Transverse colon (tissue), 4 donors: ENCODE measurements at regions not wholly inside any gene's neighbourhood (a gene's known extent, or its start where the extent isn't known, plus 50 kb on each side); places are given as distances from the start of the nearest gene placed in this dataset.

ENCODE experiments used
- DNase-seq: peaks from one replicate; pipeline ENCODE4 v3.0.0-alpha.2; 2019
- H3K27ac ChIP-seq, 4 donors: fragments of 200-600 bp; sonication (generic); 2 replicates each; pipeline ENCODE4 v1.5.1; 2016 to 2018; ENCODE audit warnings: inconsistent platforms in 4 of 4
- H3K27me3 ChIP-seq: fragments of 200-600 bp; sonication (generic); 2 replicates; pipeline ENCODE4 v1.5.1; 2017; ENCODE audit warnings: inconsistent platforms
- H3K36me3 ChIP-seq, 4 donors: fragments of 200-600 bp; sonication (generic); 2 replicates each; pipeline ENCODE4 v1.5.1; 2017 to 2019; ENCODE audit warnings: inconsistent platforms in 4 of 4
- H3K4me1 ChIP-seq, 4 donors: fragments of 200-600 bp; sonication (generic); 2 replicates each; pipeline ENCODE4 v1.5.1; 2017 to 2020; ENCODE audit warnings: inconsistent platforms in 4 of 4
- H3K4me3 ChIP-seq, 4 donors: fragments of 200-600 bp; sonication (generic); 1 replicate in 1 of 4; 2 replicates in 3 of 4; pipeline versions ENCODE4 v1.5.1 to v1.6.1; 2017 to 2019; ENCODE audit warnings: inconsistent platforms in 4 of 4
- H3K9me3 ChIP-seq, 2 donors: fragments of 200-600 bp; sonication (generic); 2 replicates each; pipeline ENCODE4 v1.5.1; 2017 to 2019; ENCODE audit warnings: inconsistent platforms in 2 of 2
- EP300 ChIP-seq: sonication (generic); formaldehyde crosslinking; IDR thresholded peaks from one replicate; pipeline ENCODE4 v1.6.1; 2017; ENCODE audit warnings: antibody characterized with exemption, low read depth
- POLR2A ChIP-seq: fragments of 450-650 bp; IDR thresholded peaks from one replicate; pipeline ENCODE4 v1.6.1; 2016; ENCODE audit warnings: antibody characterized with exemption, mild to moderate bottlenecking, moderate library complexity
- POLR2AphosphoS5 ChIP-seq, 3 donors: sonication (generic); formaldehyde crosslinking; IDR thresholded peaks; one replicate each; pipeline ENCODE4 v1.6.1; 2016; ENCODE audit warnings: antibody characterized with exemption in 3 of 3
- WGBS, 2 donors: methylation state at CpG; one replicate each; pipeline ENCODE4 v1.1.5; 2018; ENCODE audit warnings: low coverage in 1 of 2; 5-methylcytosine and 5-hydroxymethylcytosine counted together
- in situ Hi-C, 4 donors: fragments of 200-750 bp; cut with MboI; loops; one replicate each; pipeline versions ENCODE4 v1.15.0 to v1.15.1; 2017; ENCODE audit warnings: low sequenced_read_pairs in 3 of 4, low pct_ligation_motif_present in 1 of 4, low pct_unique_long_range_greater_than_20kb in 1 of 4
- intact Hi-C: fragments of 100-400 bp; cut with DNase I; formaldehyde crosslinking; loops from one replicate; pipeline ENCODE4 v1.15.1; 2023; ENCODE audit warnings: low total_unique reads
- TF ChIP-seq, protein P1 (sequence below), 5 experiments: fragments of 200-600 bp in 3 of 5; fragments of 450-650 bp in 2 of 5; sonication (generic) in 3 of 5; IDR thresholded peaks; 1 replicate in 2 of 5; 2 replicates in 3 of 5; pipeline ENCODE4 v1.5.1; 2016 to 2017; ENCODE audit warnings: antibody characterized with exemption in 5 of 5, inconsistent platforms in 3 of 5, mild to moderate bottlenecking in 2 of 5, moderate library complexity in 1 of 5

DNA sequence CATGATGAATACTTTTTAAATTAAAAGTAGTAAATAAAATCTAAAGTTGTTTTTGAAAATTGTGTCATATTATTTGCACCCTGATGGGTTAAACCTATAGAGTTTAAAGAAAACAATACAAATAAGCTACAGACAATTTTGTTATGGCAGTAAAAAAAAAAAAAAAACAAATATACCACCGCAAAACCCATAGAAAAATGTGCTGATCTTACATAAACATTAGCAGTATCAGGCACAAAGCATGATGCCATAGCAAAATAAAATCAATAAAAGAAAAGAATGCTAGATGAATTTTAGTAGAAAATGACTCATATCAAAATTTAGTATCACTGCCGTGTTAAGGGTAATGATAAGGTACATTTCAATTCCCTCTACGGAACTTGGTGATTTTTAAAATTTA lies 826.0 kb downstream of the SLITRK1 start:
- Histone ChIP-seq H3K9me3 (no peaks in the 10 kb centered on the region), H3K27me3 (no peaks in the 10 kb centered on the region), H3K27ac (no peak overlapping the region), H3K36me3 (no peaks in the 10 kb centered on the region), H3K4me3 (no peak overlapping the region), H3K4me1 (no peaks in the 10 kb centered on the region)
- intact Hi-C loops: no loop called here
- TF ChIP-seq, protein P1, sequence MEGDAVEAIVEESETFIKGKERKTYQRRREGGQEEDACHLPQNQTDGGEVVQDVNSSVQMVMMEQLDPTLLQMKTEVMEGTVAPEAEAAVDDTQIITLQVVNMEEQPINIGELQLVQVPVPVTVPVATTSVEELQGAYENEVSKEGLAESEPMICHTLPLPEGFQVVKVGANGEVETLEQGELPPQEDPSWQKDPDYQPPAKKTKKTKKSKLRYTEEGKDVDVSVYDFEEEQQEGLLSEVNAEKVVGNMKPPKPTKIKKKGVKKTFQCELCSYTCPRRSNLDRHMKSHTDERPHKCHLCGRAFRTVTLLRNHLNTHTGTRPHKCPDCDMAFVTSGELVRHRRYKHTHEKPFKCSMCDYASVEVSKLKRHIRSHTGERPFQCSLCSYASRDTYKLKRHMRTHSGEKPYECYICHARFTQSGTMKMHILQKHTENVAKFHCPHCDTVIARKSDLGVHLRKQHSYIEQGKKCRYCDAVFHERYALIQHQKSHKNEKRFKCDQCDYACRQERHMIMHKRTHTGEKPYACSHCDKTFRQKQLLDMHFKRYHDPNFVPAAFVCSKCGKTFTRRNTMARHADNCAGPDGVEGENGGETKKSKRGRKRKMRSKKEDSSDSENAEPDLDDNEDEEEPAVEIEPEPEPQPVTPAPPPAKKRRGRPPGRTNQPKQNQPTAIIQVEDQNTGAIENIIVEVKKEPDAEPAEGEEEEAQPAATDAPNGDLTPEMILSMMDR (IDR thresholded peaks at IDR 0.05): no peak
- TF ChIP-seq EP300 (no peak), POLR2A (no peak), POLR2AphosphoS5 (IDR thresholded peaks at IDR 0.05) (no peak)
- in situ Hi-C loops: no loop called here
- no peak for DNase-seq
- 93% methylated on average over 3 of the region's 3 CpGs for WGBS, 2 donors

DNA sequence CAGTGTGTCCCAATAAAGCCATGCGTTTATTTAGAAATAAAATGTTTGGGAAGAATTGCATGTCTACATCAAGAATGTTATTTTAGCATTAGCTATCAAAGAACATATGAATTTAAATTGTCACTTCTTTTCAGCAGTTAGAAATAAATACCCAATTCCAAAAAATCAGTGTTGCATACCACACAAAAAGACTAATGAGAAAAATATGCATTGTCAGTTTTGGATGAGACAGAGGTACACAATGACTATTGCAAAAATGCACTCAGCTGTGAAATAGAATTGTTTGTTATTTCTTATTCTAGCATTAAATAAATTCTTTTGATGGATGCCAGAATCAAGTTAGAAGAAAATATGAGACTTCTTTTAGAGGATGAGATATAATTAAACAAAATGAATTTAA lies 833.9 kb downstream of the SLITRK1 start:
- WGBS, 2 donors: 57 to 87% methylated on average over 1 of the region's 1 CpG
- H3K4me1 ChIP-seq: no peaks in the 10 kb centered on the region
- H3K27me3 ChIP-seq: no peaks in the 10 kb centered on the region
- intact Hi-C loops: no loop called here
- no peak overlapping the region for H3K4me3 ChIP-seq
- H3K9me3 ChIP-seq: peaks cover 0 to 4% of the 10 kb centered on the region in 2 donors
- no peak for DNase-seq
- H3K36me3 ChIP-seq: no peaks in the 10 kb centered on the region
- in situ Hi-C loops: no loop called here
- H3K27ac ChIP-seq: no peak overlapping the region
- no peak for TF ChIP-seq POLR2AphosphoS5 (IDR thresholded peaks at IDR 0.05)
- TF ChIP-seq EP300: no peak
- TF ChIP-seq, protein P1 (IDR thresholded peaks at IDR 0.05): no peak
- no peak for TF ChIP-seq POLR2A

DNA sequence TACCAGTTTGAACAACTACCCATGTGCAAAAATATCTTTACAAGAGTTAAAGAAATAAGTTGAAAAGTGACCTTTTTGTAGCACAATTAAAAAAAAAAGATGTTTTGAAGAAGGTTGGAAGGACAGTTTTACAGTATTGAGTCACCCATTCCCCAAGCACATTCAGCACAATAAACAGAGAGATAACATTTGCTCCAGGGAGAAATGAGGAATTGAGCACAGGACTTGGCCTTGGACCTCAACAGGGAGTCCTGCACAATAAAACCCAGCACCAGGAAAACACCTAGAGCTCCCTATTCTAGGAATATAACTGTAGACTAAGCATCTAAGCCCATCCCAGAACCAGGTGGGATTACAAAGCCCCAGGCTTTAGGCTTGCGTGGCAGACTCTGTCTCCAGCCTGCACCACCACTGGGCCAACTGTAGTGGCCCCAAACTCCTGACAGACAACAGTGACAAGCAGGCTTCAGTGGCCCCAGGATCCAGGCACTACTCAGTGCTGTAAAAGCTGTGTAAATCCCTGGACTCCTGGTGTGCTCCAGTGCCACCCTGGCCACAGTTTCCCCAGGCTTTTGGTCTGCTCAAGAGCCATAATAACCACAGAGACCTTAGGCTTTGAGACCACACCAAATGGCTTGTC lies 857.2 kb downstream of the SLITRK1 start:
- H3K27me3 ChIP-seq: no peaks in the 10 kb centered on the region
- H3K36me3 ChIP-seq: no peaks in the 10 kb centered on the region
- TF ChIP-seq POLR2A: no peak
- TF ChIP-seq POLR2AphosphoS5 (IDR thresholded peaks at IDR 0.05): no peak
- no peak for TF ChIP-seq EP300
- TF ChIP-seq, protein P1 (IDR thresholded peaks at IDR 0.05): no peak
- in situ Hi-C loops: no loop called here
- H3K27ac ChIP-seq: no peak overlapping the region
- H3K4me3 ChIP-seq: no peak overlapping the region
- no peaks in the 10 kb centered on the region for H3K4me1 ChIP-seq
- peaks cover 4 to 8% of the 10 kb centered on the region in 2 donors for H3K9me3 ChIP-seq
- 100% methylated on average over 1 of the region's 1 CpG; no CpG with 5 or more reads in 1 of the 2 donors for WGBS, 2 donors
- DNase-seq: no peak
- intact Hi-C loops: no loop called here

DNA sequence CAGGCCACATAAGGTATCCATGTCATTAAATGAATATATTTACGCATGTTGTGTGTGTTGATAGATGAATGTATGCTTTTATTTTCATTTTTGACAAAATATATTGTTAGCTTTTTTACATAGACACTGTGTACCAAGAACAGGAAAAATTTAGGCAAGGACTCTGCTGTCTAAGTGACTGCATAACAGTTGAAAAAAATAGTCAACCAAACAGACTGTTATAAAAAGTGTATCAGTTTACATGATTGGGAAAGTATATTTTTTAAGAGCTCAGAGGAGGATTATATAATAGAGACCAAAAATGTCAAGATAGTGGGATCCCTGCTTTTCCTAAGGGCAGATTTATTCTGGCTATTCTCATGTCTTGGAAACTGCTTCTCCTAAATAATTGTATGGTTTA lies 858.0 kb downstream of the SLITRK1 start:
- TF ChIP-seq POLR2AphosphoS5 (IDR thresholded peaks at IDR 0.05) (no peak), POLR2A (no peak), EP300 (no peak)
- TF ChIP-seq, protein P1 (IDR thresholded peaks at IDR 0.05): no peak
- Histone ChIP-seq H3K36me3 (no peaks in the 10 kb centered on the region), H3K4me3 (no peak overlapping the region), H3K4me1 (no peaks in the 10 kb centered on the region), H3K27me3 (no peaks in the 10 kb centered on the region), H3K9me3 (peaks cover 4 to 8% of the 10 kb centered on the region in 2 donors), H3K27ac (no peak overlapping the region)
- WGBS, 2 donors: 95 to 100% methylated on average over 1 of the region's 1 CpG
- in situ Hi-C loops: no loop called here
- intact Hi-C loops: no loop called here
- no peak for DNase-seq
